ENCODE measurements at regions not wholly inside any gene's neighbourhood (a gene's known extent, or its start where the extent isn't known, plus 50 kb on each side); places are given as distances from the start of the nearest gene placed in this dataset.

- no peak for ATAC-seq
- Histone ChIP-seq H3K36me3 (ENCODE audit: control insufficient read depth, insufficient read depth, low read length) (no peaks in the 10 kb centered on the region), H3K4me2 (ENCODE audit: insufficient read depth, low read length) (no peak overlapping the region), H3K9me1 (ENCODE audit: control insufficient read depth, insufficient read depth, low read length) (no peaks in the 10 kb centered on the region), H3K4me3 (no peak overlapping the region), H3K9me3 (replicated peaks; ENCODE audit: control insufficient read depth, insufficient read depth, low read depth, low read length) (no peaks in the 10 kb centered on the region), H4K20me1 (replicated peaks; ENCODE audit: control insufficient read depth, insufficient read depth, low read length) (no peaks in the 10 kb centered on the region), H2AFZ (ENCODE audit: low read depth, low read length) (no peak overlapping the region), H3K27me3 (ENCODE audit: control insufficient read depth in 2 of 2, insufficient read depth in 2 of 2, low read length in 2 of 2) (no peaks in the 10 kb centered on the region), H3K27ac (ENCODE audit: extremely low read depth, low read depth, low read length) (no peak overlapping the region), H3K9ac (ENCODE audit: insufficient read depth in 1 of 2, low read depth in 2 of 2, low read length in 2 of 2) (no peak overlapping the region), H3K4me1 (replicated peaks in 1 of 2; ENCODE audit: control insufficient read depth in 2 of 2, insufficient read depth in 2 of 2, low read length in 2 of 2) (no peaks in the 10 kb centered on the region), H3K79me2 (ENCODE audit: control insufficient read depth, insufficient read depth, low read length) (no peaks in the 10 kb centered on the region)
- ChIA-PET CTCF (ENCODE audit: low intra/inter-chr PET ratio) (no interaction called here), POLR2A (no interaction called here)
- DNase-seq (ENCODE audit: extremely low read depth in 1 of 4, low spot score in 3 of 4) = no peak
- FAIRE-seq = no peak
- in situ Hi-C loops (cut with MboI) (no loop called here), intact Hi-C loops (cut with micrococcal nuclease) (no loop called here)
- TF ChIP-seq MEF2D (tag; conservative IDR thresholded peaks at IDR 0.05; ENCODE audit: low read depth) (no peak), ATF2 (CRISPR knock-in tag; IDR thresholded peaks at IDR 0.05) (no peak), COPS2 (conservative IDR thresholded peaks at IDR 0.05) (no peak), FOXM1 (IDR thresholded peaks at IDR 0.05; ENCODE audit: low read depth) (no peak), FOXM1 (CRISPR knock-in tag; IDR thresholded peaks at IDR 0.05; ENCODE audit: low read depth) (no peak), MTA3 (IDR thresholded peaks at IDR 0.05; ENCODE audit: borderline replicate concordance) (no peak), MCM3 (IDR thresholded peaks at IDR 0.05) (no peak), ATF3 (IDR thresholded peaks at IDR 0.05) (no peak), ATF3 (CRISPR knock-in tag; conservative IDR thresholded peaks at IDR 0.05) (no peak), SUPT5H (IDR thresholded peaks at IDR 0.05) (no peak), HNRNPL (IDR thresholded peaks at IDR 0.05; ENCODE audit: low read depth, low read length) (no peak), MTF1 (CRISPR knock-in tag; IDR thresholded peaks at IDR 0.05; ENCODE audit: borderline replicate concordance) (no peak), MYBL2 (IDR thresholded peaks at IDR 0.05; ENCODE audit: low read depth) (no peak), MYBL2 (CRISPR knock-in tag; IDR thresholded peaks at IDR 0.05; ENCODE audit: borderline replicate concordance) (no peak), E2F8 (IDR thresholded peaks at IDR 0.05; ENCODE audit: low read depth, partially characterized antibody) (no peak)
- WGBS (ENCODE audit: insufficient coverage, low coverage, missing lambda C conversion rate) = 0% methylated on average over 4 of the region's 4 CpGs
- BruUV-seq (replicated peaks) = no TSS peak
Observed at GRCh38 chr4:11633430-11633829, 204.7 kb upstream of the HS3ST1 start.

Data from K562 (cell line).